Sigmoid colon (tissue), 4 donors: ENCODE measurements at regions not wholly inside any gene's neighbourhood (a gene's known extent, or its start where the extent isn't known, plus 50 kb on each side); places are given as distances from the start of the nearest gene placed in this dataset.

ENCODE experiments used
- POLR2A ChIP-seq, 2 donors: fragments of 450-650 bp; IDR thresholded peaks; one replicate each; pipeline ENCODE4 v1.6.1; 2016; ENCODE audit warnings: antibody characterized with exemption in 2 of 2, mild to moderate bottlenecking in 2 of 2, moderate library complexity in 2 of 2
- POLR2AphosphoS5 ChIP-seq, 4 donors: sonication (generic); formaldehyde crosslinking; IDR thresholded peaks; one replicate each; pipeline ENCODE4 v1.6.1; 2017; ENCODE audit warnings: antibody characterized with exemption in 4 of 4
- TF ChIP-seq, protein P1 (sequence below), 4 experiments: fragments of 450-650 bp in 3 of 4; fragments of 200-600 bp in 1 of 4; IDR thresholded peaks; one replicate each; pipeline ENCODE4 v1.5.1; 2016 to 2019; ENCODE audit warnings: antibody characterized with exemption in 4 of 4, mild to moderate bottlenecking in 3 of 4, moderate library complexity in 2 of 4

DNA sequence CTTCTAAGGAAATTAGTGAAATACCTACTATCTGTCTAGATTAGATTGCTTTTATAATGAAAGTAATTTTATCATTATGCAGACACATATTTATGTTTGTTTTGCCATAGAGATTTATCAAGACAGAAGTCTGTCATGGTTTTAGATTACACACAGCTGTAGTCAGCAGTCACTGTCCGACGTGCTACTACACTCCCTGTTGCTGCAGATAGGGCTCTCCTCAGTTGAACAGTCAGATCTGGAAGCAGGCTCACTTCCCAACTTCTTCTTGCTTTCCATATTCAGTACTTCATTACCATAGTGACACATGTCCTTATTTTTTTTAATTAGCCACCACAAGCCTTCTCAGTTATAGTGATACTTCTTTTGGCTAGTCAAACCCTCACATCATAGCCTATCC is 329.9 kb upstream of the ITGA1 start:
- TF ChIP-seq, protein P1, sequence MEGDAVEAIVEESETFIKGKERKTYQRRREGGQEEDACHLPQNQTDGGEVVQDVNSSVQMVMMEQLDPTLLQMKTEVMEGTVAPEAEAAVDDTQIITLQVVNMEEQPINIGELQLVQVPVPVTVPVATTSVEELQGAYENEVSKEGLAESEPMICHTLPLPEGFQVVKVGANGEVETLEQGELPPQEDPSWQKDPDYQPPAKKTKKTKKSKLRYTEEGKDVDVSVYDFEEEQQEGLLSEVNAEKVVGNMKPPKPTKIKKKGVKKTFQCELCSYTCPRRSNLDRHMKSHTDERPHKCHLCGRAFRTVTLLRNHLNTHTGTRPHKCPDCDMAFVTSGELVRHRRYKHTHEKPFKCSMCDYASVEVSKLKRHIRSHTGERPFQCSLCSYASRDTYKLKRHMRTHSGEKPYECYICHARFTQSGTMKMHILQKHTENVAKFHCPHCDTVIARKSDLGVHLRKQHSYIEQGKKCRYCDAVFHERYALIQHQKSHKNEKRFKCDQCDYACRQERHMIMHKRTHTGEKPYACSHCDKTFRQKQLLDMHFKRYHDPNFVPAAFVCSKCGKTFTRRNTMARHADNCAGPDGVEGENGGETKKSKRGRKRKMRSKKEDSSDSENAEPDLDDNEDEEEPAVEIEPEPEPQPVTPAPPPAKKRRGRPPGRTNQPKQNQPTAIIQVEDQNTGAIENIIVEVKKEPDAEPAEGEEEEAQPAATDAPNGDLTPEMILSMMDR (IDR thresholded peaks at IDR 0.05): no peak
- TF ChIP-seq POLR2AphosphoS5 (IDR thresholded peaks at IDR 0.05) (no peak), POLR2A (IDR thresholded peaks at IDR 0.05) (no peak)
